ENCODE measurements at regions not wholly inside any gene's neighbourhood (a gene's known extent, or its start where the extent isn't known, plus 50 kb on each side); places are given as distances from the start of the nearest gene placed in this dataset.

DNA sequence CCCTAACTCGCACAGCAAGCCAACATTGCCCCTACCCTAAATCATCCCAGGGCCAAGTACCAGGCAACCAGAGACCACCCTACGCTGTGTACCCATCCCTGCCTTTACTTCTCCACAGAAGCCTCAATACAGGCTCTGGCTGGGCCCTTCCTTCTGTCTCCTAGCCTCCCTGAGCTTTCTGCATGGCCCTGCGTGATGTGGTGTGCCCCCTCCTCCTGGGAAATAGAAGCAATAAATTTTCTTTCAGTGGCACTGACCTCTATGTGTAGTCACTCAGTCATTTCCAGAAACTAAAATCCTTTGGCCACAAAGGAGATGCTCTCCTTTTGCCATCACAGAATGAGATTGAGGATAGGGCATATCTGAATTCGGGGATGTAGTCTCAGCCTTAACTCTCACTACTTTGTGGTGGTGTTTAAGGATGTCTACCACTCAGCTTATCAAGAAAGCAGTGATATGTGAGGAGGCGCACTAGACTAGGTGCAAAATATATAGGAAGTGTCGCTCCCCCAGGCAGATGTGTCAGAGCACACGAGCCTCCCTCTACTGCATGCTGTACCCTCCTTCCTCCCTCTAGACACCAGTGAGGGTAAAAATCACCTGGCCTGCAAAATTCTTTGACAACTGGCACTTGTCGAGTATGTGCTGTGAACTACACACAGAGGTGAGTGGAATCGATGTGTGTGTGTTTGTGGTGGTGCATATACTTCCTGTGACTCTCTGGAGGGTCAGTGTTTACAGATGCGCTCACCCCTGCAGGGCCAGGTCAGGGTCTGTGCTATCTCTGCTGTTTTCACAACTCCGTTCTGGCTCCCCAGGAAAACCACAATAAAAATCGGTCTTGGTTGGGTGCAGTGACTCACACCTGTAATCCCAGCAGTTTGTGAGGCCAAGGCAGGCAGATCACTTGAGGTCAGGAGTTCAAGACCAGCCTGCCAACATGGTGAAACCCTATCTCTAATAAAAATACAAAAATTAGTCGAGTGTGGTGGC lies 825.9 kb upstream of the IGFBP3 start:
- H3K9me3 ChIP-seq (ENCODE audit: insufficient read depth, low read depth, low read length), result no peaks in the 10 kb centered on the region
- H3K27ac ChIP-seq (ENCODE audit: low read depth, low read length), result no peak overlapping the region
- no peak overlapping the region for H3K4me2 ChIP-seq (ENCODE audit: low read length)
- Mint-ChIP-seq H3K27me3 (ENCODE audit: low read depth, unreplicated experiment) (peaks cover 2% of the 10 kb centered on the region), H3K27ac (ENCODE audit: unreplicated experiment) (no peak overlapping the region), H3K4me1 (ENCODE audit: low read depth, unreplicated experiment) (peaks cover 18% of the 10 kb centered on the region), H3K36me3 (ENCODE audit: low read depth, unreplicated experiment) (no peaks in the 10 kb centered on the region), H3K9me3 (ENCODE audit: unreplicated experiment) (peaks cover 2% of the 10 kb centered on the region), H3K4me3 (ENCODE audit: unreplicated experiment) (no peak overlapping the region)
- H3K4me3 ChIP-seq (ENCODE audit: insufficient read depth, low read depth, low read length), result no peak overlapping the region
- H3K4me1 ChIP-seq (ENCODE audit: insufficient read depth, low read length), result peaks cover 23% of the 10 kb centered on the region
- FAIRE-seq (peak; percentile 23), DNase-seq (ENCODE audit: low read depth) (no peak)
- no peak overlapping the region for H3K9ac ChIP-seq (ENCODE audit: low read length)
- H2AFZ ChIP-seq (ENCODE audit: low read depth, low read length), result no peak overlapping the region
- TF ChIP-seq, protein P1, sequence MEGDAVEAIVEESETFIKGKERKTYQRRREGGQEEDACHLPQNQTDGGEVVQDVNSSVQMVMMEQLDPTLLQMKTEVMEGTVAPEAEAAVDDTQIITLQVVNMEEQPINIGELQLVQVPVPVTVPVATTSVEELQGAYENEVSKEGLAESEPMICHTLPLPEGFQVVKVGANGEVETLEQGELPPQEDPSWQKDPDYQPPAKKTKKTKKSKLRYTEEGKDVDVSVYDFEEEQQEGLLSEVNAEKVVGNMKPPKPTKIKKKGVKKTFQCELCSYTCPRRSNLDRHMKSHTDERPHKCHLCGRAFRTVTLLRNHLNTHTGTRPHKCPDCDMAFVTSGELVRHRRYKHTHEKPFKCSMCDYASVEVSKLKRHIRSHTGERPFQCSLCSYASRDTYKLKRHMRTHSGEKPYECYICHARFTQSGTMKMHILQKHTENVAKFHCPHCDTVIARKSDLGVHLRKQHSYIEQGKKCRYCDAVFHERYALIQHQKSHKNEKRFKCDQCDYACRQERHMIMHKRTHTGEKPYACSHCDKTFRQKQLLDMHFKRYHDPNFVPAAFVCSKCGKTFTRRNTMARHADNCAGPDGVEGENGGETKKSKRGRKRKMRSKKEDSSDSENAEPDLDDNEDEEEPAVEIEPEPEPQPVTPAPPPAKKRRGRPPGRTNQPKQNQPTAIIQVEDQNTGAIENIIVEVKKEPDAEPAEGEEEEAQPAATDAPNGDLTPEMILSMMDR (IDR thresholded peaks at IDR 0.05; ENCODE audit: insufficient read depth, low read depth, low read length), result no peak
- no peak for TF ChIP-seq EZH2 (IDR thresholded peaks at IDR 0.05; ENCODE audit: insufficient read depth, low read length)
- H3K27me3 ChIP-seq (ENCODE audit: insufficient read depth, low read length), result no peaks in the 10 kb centered on the region
- no peaks in the 10 kb centered on the region for H4K20me1 ChIP-seq (ENCODE audit: insufficient read depth, low read length)
- no peaks in the 10 kb centered on the region for H3K79me2 ChIP-seq (ENCODE audit: insufficient read depth, low read length)
- H3K36me3 ChIP-seq (ENCODE audit: insufficient read depth, low read length), result no peaks in the 10 kb centered on the region

DNA sequence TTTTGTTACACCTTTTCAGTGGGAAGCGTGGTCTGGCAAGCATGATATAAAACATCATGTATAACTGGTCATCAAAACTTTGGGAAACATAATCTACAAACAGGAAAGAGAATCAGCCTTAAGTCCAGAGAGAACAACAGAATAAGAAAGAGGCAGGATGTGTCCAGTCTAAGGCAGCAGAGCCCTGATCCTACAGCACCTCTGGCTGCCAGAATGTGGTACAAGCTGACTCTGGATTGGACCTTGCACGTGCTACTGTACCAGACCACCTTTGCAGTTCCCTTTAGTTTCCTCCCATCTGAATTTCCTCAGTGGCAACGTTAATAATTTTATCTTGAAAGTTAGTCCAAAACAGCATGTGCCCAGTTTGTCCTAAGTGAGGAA lies 824.6 kb upstream of the IGFBP3 start:
- peaks cover 18% of the 10 kb centered on the region for H3K4me1 ChIP-seq (ENCODE audit: insufficient read depth, low read length)
- H3K27ac Mint-ChIP-seq (ENCODE audit: unreplicated experiment), result no peak overlapping the region

More for the DNA sequence above, 824.6 kb upstream of the IGFBP3 start:
- Histone ChIP-seq H2AFZ (ENCODE audit: low read depth, low read length) (no peak overlapping the region), H3K9me3 (ENCODE audit: insufficient read depth, low read depth, low read length) (no peaks in the 10 kb centered on the region), H3K79me2 (ENCODE audit: insufficient read depth, low read length) (no peaks in the 10 kb centered on the region), H3K36me3 (ENCODE audit: insufficient read depth, low read length) (no peaks in the 10 kb centered on the region), H3K4me3 (ENCODE audit: insufficient read depth, low read depth, low read length) (no peak overlapping the region), H3K4me2 (ENCODE audit: low read length) (no peak overlapping the region), H4K20me1 (ENCODE audit: insufficient read depth, low read length) (no peaks in the 10 kb centered on the region), H3K27me3 (ENCODE audit: insufficient read depth, low read length) (no peaks in the 10 kb centered on the region), H3K9ac (ENCODE audit: low read length) (no peak overlapping the region), H3K27ac (ENCODE audit: low read depth, low read length) (no peak overlapping the region)
- Mint-ChIP-seq H3K36me3 (ENCODE audit: low read depth, unreplicated experiment) (no peaks in the 10 kb centered on the region), H3K9me3 (ENCODE audit: unreplicated experiment) (no peaks in the 10 kb centered on the region), H3K4me1 (ENCODE audit: low read depth, unreplicated experiment) (peaks cover 16% of the 10 kb centered on the region), H3K27me3 (ENCODE audit: low read depth, unreplicated experiment) (peaks cover 2% of the 10 kb centered on the region), H3K4me3 (ENCODE audit: unreplicated experiment) (no peak overlapping the region)
- FAIRE-seq, result peak; percentile 9
- no peak for TF ChIP-seq EZH2 (IDR thresholded peaks at IDR 0.05; ENCODE audit: insufficient read depth, low read length)
- TF ChIP-seq, protein P1 (IDR thresholded peaks at IDR 0.05; ENCODE audit: insufficient read depth, low read depth, low read length), result no peak
- no peak for DNase-seq (ENCODE audit: low read depth)
